Fibroblast of skin of back (primary cell): ENCODE measurements at regions not wholly inside any gene's neighbourhood (a gene's known extent, or its start where the extent isn't known, plus 50 kb on each side); places are given as distances from the start of the nearest gene placed in this dataset.

Experiments used
- DNase-seq: peaks from one replicate; pipeline ENCODE4 v3.0.0-alpha.2; 2013

- DNase-seq = no peak
Measured at GRCh38 chr18:68340606-68341005, 374.3 kb downstream of the TMX3 start.

GRCh38 chr18:68330658-68331057 lies 384.2 kb downstream of the TMX3 start:
- no peak for DNase-seq

- no peak for DNase-seq
Measured at GRCh38 chr18:68323921-68324320, 391.0 kb downstream of the TMX3 start.

GRCh38 chr18:68316636-68317035 lies 398.3 kb downstream of the TMX3 start:
- DNase-seq = peak; percentile 27

GRCh38 chr18:68314403-68314802 lies 400.5 kb downstream of the TMX3 start:
- DNase-seq = peak; percentile 47

- DNase-seq = no peak
Measured at GRCh38 chr18:68301441-68301840, 413.5 kb downstream of the TMX3 start.

- no peak for DNase-seq
Measured at GRCh38 chr18:68299906-68300305, 415.0 kb downstream of the TMX3 start.

DNA sequence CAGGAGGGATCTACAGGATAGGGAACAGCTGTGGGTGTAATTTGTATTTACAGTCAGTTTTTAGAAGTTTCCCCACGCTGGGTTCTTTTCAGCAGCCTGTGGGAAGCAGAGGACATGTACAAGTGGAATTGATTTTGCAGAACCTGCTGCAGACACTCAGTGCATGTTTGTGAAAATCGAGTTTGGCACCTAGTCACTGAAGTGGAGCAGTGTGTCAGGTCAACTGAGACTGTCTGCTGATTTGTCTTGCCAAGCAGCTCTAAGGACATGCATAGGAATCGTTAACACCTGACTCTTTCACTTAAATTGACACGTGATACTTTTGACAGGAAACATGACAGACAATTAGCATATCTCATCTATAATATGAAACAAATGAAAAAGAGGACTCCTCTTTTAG lies 416.6 kb downstream of the TMX3 start:
- DNase-seq = no peak

GRCh38 chr18:68288408-68288807 lies 426.5 kb downstream of the TMX3 start:
- no peak for DNase-seq

GRCh38 chr18:68284236-68284780 lies 430.6 kb downstream of the TMX3 start:
- DNase-seq = no peak

GRCh38 chr18:68283834-68284233 lies 431.1 kb downstream of the TMX3 start:
- DNase-seq = no peak

DNA sequence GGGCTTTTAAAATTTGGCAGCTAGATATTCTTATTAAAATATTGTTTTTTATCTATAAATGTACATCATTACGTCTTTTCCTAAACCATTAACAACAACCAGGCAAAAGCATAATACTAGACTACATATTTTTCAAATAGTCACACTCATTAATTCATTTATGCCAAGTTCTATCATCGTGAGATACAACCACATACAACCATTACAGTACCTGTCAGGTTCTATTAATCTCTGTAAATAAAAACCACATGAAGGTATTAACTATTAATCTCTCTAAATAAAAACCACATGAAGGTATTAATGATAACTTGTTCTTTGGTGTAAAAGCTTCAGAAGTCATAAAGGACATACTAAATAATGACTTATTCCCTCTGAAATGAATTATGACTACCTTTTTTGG lies 432.7 kb downstream of the TMX3 start:
- no peak for DNase-seq

DNA sequence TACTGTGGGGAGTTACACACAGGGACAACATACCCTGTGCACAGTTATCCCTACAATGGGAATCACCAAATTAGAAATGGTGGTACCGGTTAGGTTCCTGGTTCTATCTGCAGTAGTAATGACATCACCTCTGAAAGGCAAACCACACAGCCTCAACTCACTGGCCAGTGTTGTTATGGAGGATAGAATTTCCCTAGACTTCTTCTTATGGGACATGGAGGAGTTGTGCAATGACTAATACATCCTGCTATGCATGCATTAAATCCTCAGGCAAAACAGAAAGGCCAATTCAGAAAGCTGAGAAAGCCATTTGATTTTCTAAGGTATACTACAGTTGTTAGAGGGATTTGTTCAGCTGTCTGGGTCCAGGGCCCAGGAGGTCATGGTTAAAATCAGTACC lies 439.3 kb downstream of the TMX3 start:
- DNase-seq = peak; percentile 92

DNA sequence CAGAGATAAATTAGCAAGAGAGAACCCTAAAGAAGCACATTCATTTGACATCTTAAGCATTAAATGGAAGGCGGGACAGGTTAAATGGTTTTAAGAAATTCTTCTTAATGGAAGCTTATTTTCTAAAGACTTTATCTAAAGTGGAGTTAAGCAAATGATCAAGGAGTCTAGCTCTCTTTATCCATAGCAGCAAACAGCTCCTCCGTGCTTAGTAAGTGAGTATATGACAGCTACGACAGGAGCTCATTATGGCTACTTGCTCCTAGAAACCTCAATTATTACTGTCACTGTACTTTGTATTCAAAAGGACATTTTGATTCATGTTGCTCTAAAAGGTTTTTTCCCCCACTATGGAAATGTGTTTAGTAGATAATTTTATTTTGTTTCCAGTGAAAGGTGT lies 444.9 kb downstream of the TMX3 start:
- no peak for DNase-seq

- peak; percentile 90 for DNase-seq
Measured at GRCh38 chr18:68267583-68267982, 447.3 kb downstream of the TMX3 start.

- peak; percentile 46 for DNase-seq
Measured at GRCh38 chr18:68263481-68263880, 451.4 kb downstream of the TMX3 start.

- peak; percentile 90 for DNase-seq
Measured at GRCh38 chr18:68262690-68263294, 452.1 kb downstream of the TMX3 start.

DNA sequence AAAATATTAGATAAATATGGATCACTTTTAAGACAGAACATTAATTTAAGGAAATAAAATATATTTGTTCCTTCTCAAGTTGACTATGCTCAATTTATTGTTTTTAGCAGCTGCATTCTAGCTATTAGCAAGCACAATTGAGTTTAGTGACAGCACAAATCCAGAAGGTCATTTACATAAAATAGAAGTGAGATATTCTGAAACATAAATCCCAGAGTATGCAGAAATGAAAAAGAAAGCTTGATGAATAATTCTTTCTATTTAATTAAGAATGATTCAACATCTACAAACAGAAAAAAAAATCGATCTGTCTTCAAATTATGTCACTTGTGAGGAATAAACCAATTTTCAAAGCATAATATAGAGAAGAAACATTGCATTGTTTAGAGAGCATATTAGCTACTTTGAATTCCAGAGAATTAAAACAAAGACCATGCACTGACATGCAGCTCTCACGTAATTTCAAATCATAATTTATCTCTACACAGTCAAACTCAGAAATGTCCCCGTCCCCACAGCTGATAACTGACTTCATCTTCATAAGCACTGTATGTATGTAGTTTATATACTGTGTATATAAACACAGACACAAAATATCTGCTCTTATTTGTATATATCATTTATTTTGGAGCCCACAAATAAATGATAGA lies 458.4 kb downstream of the TMX3 start:
- no peak for DNase-seq

GRCh38 chr18:68244786-68245185 lies 470.1 kb downstream of the TMX3 start:
- peak; percentile 90 for DNase-seq

- DNase-seq = no peak
Measured at GRCh38 chr18:68241881-68242280, 473.0 kb downstream of the TMX3 start.

DNA sequence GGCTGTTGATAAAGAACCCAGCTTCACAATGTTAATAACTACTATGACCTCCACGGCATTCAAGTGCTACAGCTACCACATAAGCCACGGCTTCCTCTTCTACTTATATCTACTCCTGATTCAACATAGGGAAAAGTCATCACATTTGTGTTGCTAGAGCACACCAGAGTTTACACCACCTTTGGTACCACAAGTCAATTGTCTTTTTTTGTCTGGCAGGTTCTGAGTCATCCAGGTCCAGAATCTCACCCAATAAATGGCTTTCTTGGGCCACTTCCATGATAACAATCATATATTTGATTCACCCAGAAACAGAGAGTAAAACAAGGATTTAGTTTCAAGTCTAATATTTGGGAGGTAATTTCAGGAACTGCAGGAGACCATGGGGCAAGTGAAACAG lies 480.2 kb downstream of the TMX3 start:
- no peak for DNase-seq

GRCh38 chr18:68234131-68234530 lies 480.8 kb downstream of the TMX3 start:
- peak; percentile 48 for DNase-seq

GRCh38 chr18:68233018-68233417 lies 481.9 kb downstream of the TMX3 start:
- no peak for DNase-seq

- DNase-seq = no peak
Measured at GRCh38 chr18:68229351-68229750, 485.6 kb downstream of the TMX3 start.
